Activated T-helper 1 cell treated with Interleukin-2 at 50 U/mL for 16 hours (primary cell): ENCODE measurements at regions not wholly inside any gene's neighbourhood (a gene's known extent, or its start where the extent isn't known, plus 50 kb on each side); places are given as distances from the start of the nearest gene placed in this dataset.

Experiments used
- DNase-seq: peaks from one replicate; pipeline ENCODE4 v3.0.0-alpha.2; 2020; ENCODE audit warnings: low read depth

DNA sequence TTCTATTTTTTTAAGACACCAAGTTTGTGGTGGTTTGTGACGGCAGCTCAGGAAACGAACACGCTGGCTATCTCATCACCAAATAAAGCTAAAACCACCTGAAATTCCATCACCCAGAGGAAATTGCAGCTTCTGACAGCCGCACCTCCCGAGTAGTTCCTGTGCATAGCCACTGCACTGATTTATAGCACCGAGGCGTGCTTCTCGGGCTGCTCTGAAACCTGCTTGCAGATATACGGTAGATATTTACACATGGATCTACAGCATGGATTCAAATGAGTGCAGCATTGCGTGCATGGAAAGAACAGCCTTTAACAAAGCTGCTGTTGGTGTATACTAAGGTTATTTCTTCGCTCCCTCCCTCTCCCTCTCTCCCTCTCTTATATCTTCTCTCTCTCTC lies 153.8 kb downstream of the PHF2 start:
- no peak for DNase-seq
